NB4 (cell line): ENCODE measurements at regions not wholly inside any gene's neighbourhood (a gene's known extent, or its start where the extent isn't known, plus 50 kb on each side); places are given as distances from the start of the nearest gene placed in this dataset.

Experiments
- DNase-seq: peaks from one replicate; pipeline ENCODE4 v3.0.0; 2010; ENCODE audit warnings: low read depth
- H3K4me3 ChIP-seq: one replicate; pipeline ENCODE4 v1.5.1; 2011; ENCODE audit warnings: mild to moderate bottlenecking, low read depth, low read length, moderate library complexity
- CTCF ChIP-seq: IDR thresholded peaks from one replicate; pipeline ENCODE4 v1.5.1; 2012; ENCODE audit warnings: low read depth, low read length
- MAX ChIP-seq: IDR thresholded peaks from 2 replicates; pipeline ENCODE4 v1.6.1; 2011; ENCODE audit warnings: low read depth, low read length
- MYC ChIP-seq: IDR thresholded peaks from 2 replicates; pipeline ENCODE4 v1.6.1; 2011; ENCODE audit warnings: low read depth, low read length
- POLR2A ChIP-seq: IDR thresholded peaks from 2 replicates; pipeline ENCODE4 v1.6.1; 2011; ENCODE audit warnings: mild to moderate bottlenecking; ENCODE audit not compliant: insufficient read length; ENCODE audit errors: extremely low read depth

- no peak for DNase-seq
- TF ChIP-seq MAX (no peak), MYC (no peak), POLR2A (no peak), CTCF (no peak)
- H3K4me3 ChIP-seq, result no peak overlapping the region
Observed at GRCh38 chr7:128161466-128162125, 79.5 kb upstream of the LEP start.

- no peak overlapping the region for H3K4me3 ChIP-seq
- DNase-seq, result no peak
- TF ChIP-seq CTCF (no peak), MYC (no peak), MAX (no peak), POLR2A (no peak)
Observed at GRCh38 chr7:128162666-128163065, 78.4 kb upstream of the LEP start.

GRCh38 chr7:128163473-128163872, 77.6 kb upstream of the LEP start:
- no peak overlapping the region for H3K4me3 ChIP-seq
- TF ChIP-seq POLR2A (no peak), MAX (no peak), MYC (no peak), CTCF (no peak)
- DNase-seq, result no peak

GRCh38 chr7:128164061-128164954, 76.8 kb upstream of the LEP start:
- no peak for DNase-seq
- TF ChIP-seq MAX (no peak), MYC (no peak), CTCF (no peak), POLR2A (no peak)
- no peak overlapping the region for H3K4me3 ChIP-seq

GRCh38 chr7:128164955-128165670, 76.0 kb upstream of the LEP start:
- DNase-seq, result no peak
- TF ChIP-seq MAX (no peak), POLR2A (no peak), CTCF (no peak), MYC (no peak)
- H3K4me3 ChIP-seq, result no peak overlapping the region
